IMR-90 (cell line): ENCODE measurements at regions not wholly inside any gene's neighbourhood (a gene's known extent, or its start where the extent isn't known, plus 50 kb on each side); places are given as distances from the start of the nearest gene placed in this dataset.

ENCODE experiments used
- ATAC-seq: fragments of 200-7000 bp; cut with Tn5 transposase; 2 replicates; pipeline ENCODE4 v1.9.1; 2020; ENCODE audit warnings: low read depth, mild to moderate bottlenecking, moderate library complexity
- BruUV-seq: library from RNA; stranded (reverse); fragments of 400-500 nt; replicated peaks from 2 replicates; lab custom pipeline; 2021; lab: Mats Ljungman, UMichigan
- CTCF ChIA-PET: fragments of 300-600 bp; formaldehyde crosslinking; extraction: SDS; loops from one replicate; lab custom pipeline; 2021; ENCODE audit warnings: antibody characterized with exemption; lab: Yijun Ruan, JAX
- POLR2A ChIA-PET: fragments of 300-600 bp; sonication (Branson Sonifier 250); formaldehyde crosslinking; loops from one replicate; lab custom pipeline; 2022; ENCODE audit warnings: antibody characterized with exemption; ENCODE audit not compliant: unreplicated experiment; lab: Charles Lee
- DNase-seq: peaks from one replicate; pipeline ENCODE4 v3.0.0; 2013
- H2AFZ ChIP-seq: replicated peaks from 2 replicates; pipeline ENCODE3; 2013; ENCODE audit warnings: low read length, mild to moderate bottlenecking; ENCODE audit not compliant: poor library complexity
- H2AK5ac ChIP-seq: 2 replicates; pipeline ENCODE4 v1.6.1; 2013; ENCODE audit warnings: low read depth, low read length, inconsistent platforms
- H2AK9ac ChIP-seq: replicated peaks from 2 replicates; pipeline ENCODE3; 2013; ENCODE audit warnings: mild to moderate bottlenecking, low read depth, low read length, moderate library complexity; ENCODE audit not compliant: poor library complexity
- H2BK120ac ChIP-seq: 2 replicates; pipeline ENCODE4 v1.6.1; 2013; ENCODE audit warnings: low read depth, low read length, inconsistent platforms
- H2BK15ac ChIP-seq: 3 replicates; pipeline ENCODE4 v1.6.1; 2013; ENCODE audit warnings: low read depth, low read length, inconsistent platforms
- H2BK20ac ChIP-seq: 2 replicates; pipeline ENCODE4 v1.6.1; 2013; ENCODE audit warnings: low read depth, mild to moderate bottlenecking, inconsistent platforms, low read length, moderate library complexity
- H2BK5ac ChIP-seq: 2 replicates; pipeline ENCODE4 v1.6.1; 2013; ENCODE audit warnings: mild to moderate bottlenecking, low read depth, low read length, inconsistent platforms; ENCODE audit not compliant: poor library complexity, severe bottlenecking
- H3K14ac ChIP-seq: replicated peaks from 2 replicates; pipeline ENCODE4 v1.6.1; 2013; ENCODE audit warnings: low read depth, low read length, inconsistent platforms
- H3K18ac ChIP-seq: 2 replicates; pipeline ENCODE4 v1.6.1; 2013; ENCODE audit warnings: low read depth, low read length, control low read depth
- H3K23ac ChIP-seq: 2 replicates; pipeline ENCODE4 v1.6.1; 2013; ENCODE audit warnings: low read depth, low read length, inconsistent platforms
- H3K27ac ChIP-seq: 2 replicates; pipeline ENCODE4 v1.5.1; 2013; ENCODE audit warnings: mild to moderate bottlenecking, control low read depth, low read length; ENCODE audit not compliant: insufficient read depth
- H3K27me3 ChIP-seq: 2 replicates; pipeline ENCODE4 v1.6.1; 2013; ENCODE audit warnings: low read length; ENCODE audit not compliant: control insufficient read depth, insufficient read depth
- H3K36me3 ChIP-seq: 2 replicates; pipeline ENCODE4 v1.6.1; 2013; ENCODE audit warnings: low read length, mixed read lengths; ENCODE audit not compliant: control insufficient read depth, insufficient read depth
- H3K4ac ChIP-seq: 2 replicates; pipeline ENCODE4 v1.6.1; 2013; ENCODE audit warnings: low read depth, low read length, inconsistent platforms
- H3K4me1 ChIP-seq: 2 replicates; pipeline ENCODE4 v1.6.1; 2013; ENCODE audit warnings: low read length, mixed read lengths; ENCODE audit not compliant: control insufficient read depth, insufficient read depth
- H3K4me2 ChIP-seq: 2 replicates; pipeline ENCODE4 v1.6.1; 2013; ENCODE audit warnings: low read depth, mild to moderate bottlenecking, control low read depth, low read length, moderate library complexity
- H3K4me3 ChIP-seq: 2 replicates; pipeline ENCODE4 v1.5.1; 2013; ENCODE audit warnings: low read depth, mild to moderate bottlenecking, control low read depth, low read length, moderate library complexity; ENCODE audit not compliant: insufficient read depth
- H3K56ac ChIP-seq: 2 replicates; pipeline ENCODE4 v1.6.1; 2013; ENCODE audit warnings: low read length, inconsistent platforms; ENCODE audit not compliant: insufficient read depth; ENCODE audit errors: extremely low read depth
- H3K79me1 ChIP-seq, 2 experiments: 2 replicates each; pipeline ENCODE4 v1.6.1; 2013; ENCODE audit warnings: low read length in 2 of 2, inconsistent platforms in 1 of 2, low read depth in 1 of 2
- H3K9ac ChIP-seq: 2 replicates; pipeline ENCODE4 v1.6.1; 2013; ENCODE audit warnings: low read depth, low read length, control low read depth
- H3K9me1 ChIP-seq: 2 replicates; pipeline ENCODE4 v1.6.1; 2013; ENCODE audit warnings: low read length, inconsistent platforms; ENCODE audit not compliant: insufficient read depth
- H3K9me3 ChIP-seq: 2 replicates; pipeline ENCODE4 v1.6.1; 2013; ENCODE audit warnings: low read length; ENCODE audit not compliant: control insufficient read depth, insufficient read depth
- H4K20me1 ChIP-seq: 2 replicates; pipeline ENCODE4 v1.6.1; 2013; ENCODE audit warnings: low read length, inconsistent platforms; ENCODE audit not compliant: insufficient read depth
- H4K5ac ChIP-seq: 2 replicates; pipeline ENCODE4 v1.6.1; 2013; ENCODE audit warnings: mild to moderate bottlenecking, low read depth, low read length, control low read depth
- H4K8ac ChIP-seq, 2 experiments: 2 replicates each; pipeline ENCODE4 v1.6.1; 2013; ENCODE audit warnings: low read depth in 2 of 2, low read length in 2 of 2, control low read depth in 1 of 2, inconsistent platforms in 1 of 2
- H4K91ac ChIP-seq: 2 replicates; pipeline ENCODE4 v1.6.1; 2013; ENCODE audit warnings: low read depth, low read length, inconsistent platforms; ENCODE audit not compliant: insufficient read depth
- NFE2L2 ChIP-seq: fragments of 150-350 bp; IDR thresholded peaks from 2 replicates; pipeline ENCODE4 v1.6.1; 2016; ENCODE audit warnings: low read depth, mild to moderate bottlenecking, low read length
- RAD21 ChIP-seq: IDR thresholded peaks from 2 replicates; pipeline ENCODE4 v1.6.1; 2012; ENCODE audit warnings: low read length, improper control_type of control experiment
- SMC3 ChIP-seq: fragments of 150-350 bp; IDR thresholded peaks from 2 replicates; pipeline ENCODE4 v1.6.1; 2016; ENCODE audit warnings: low read depth, mild to moderate bottlenecking, antibody characterized with exemption, low read length, moderate library complexity
- WGBS, 2 experiments: methylation state at CpG; one replicate each; pipeline versions ENCODE4 v1.1.5 to v1.1.7; 2013; ENCODE audit warnings: missing lambda C conversion rate in 2 of 2; ENCODE audit not compliant: insufficient read length in 1 of 2; ENCODE audit errors: extremely low coverage in 2 of 2; 5-methylcytosine and 5-hydroxymethylcytosine counted together
- dilution Hi-C: fragments of 300-500 bp; cut with HindIII; formaldehyde crosslinking; loops from one replicate; pipeline ENCODE4 v1.14.3; 2018; ENCODE audit warnings: low sequenced_read_pairs; ENCODE audit not compliant: unreplicated experiment
- in situ Hi-C: fragments of 300-500 bp; cut with MboI; formaldehyde crosslinking; loops from 3 replicates; pipeline ENCODE4 v1.14.3; 2019; ENCODE audit warnings: low sequenced_read_pairs, inconsistent platforms, mixed read lengths
- intact Hi-C: fragments of 100-400 bp; cut with micrococcal nuclease; formaldehyde crosslinking; loops from 2 replicates; pipeline ENCODE4 v1.10.0; 2022
- TF ChIP-seq, protein P1 (sequence below): fragments of 150-350 bp; IDR thresholded peaks from 2 replicates; pipeline ENCODE4 v1.6.1; 2017; ENCODE audit warnings: mild to moderate bottlenecking, antibody characterized with exemption, low read length, low read depth
- TF ChIP-seq, protein P2 (sequence below): conservative IDR thresholded peaks from 2 replicates; pipeline ENCODE4 v1.5.1; 2012; ENCODE audit warnings: mild to moderate bottlenecking, low read depth, low read length, improper control_type of control experiment

DNA sequence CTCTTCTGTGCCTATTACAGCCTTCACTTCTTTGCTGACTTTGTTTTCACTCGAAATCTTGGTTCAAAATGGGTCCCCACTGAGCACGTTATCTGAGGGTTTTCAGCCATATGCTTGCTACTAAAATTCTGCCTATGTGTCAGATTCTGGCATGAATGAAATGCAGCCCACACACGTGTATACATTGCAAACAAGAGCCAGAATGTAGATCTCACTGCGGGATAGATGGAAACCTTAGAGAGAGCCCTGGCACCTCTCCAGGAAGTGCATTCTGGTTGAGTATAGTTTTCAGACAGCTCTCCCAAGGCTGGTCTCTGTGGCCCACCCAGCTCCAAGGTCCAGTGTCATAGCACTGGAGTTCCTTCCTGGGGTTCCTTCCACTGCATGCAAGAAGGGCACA lies 234.7 kb upstream of the GJB5 start:
- in situ Hi-C loops = no loop called here

More for the DNA sequence above, 234.7 kb upstream of the GJB5 start:
- CTCF ChIA-PET = interaction anchor here (1.2 kb wide), 1 partner anchor 135 kb away, joined by 3 read pairs; no protein-coding TSS in a partner anchor
- H2BK120ac ChIP-seq = no peak overlapping the region
- no peaks in the 10 kb centered on the region for H3K27me3 ChIP-seq
- peaks cover 27% of the 10 kb centered on the region for H3K9me3 ChIP-seq
- H2AK9ac ChIP-seq = no peak overlapping the region
- H3K4ac ChIP-seq = no peak overlapping the region
- no peak overlapping the region for H4K5ac ChIP-seq
- TF ChIP-seq NFE2L2 (no peak), SMC3 (no peak), RAD21 (no peak)
- TF ChIP-seq, protein P1, sequence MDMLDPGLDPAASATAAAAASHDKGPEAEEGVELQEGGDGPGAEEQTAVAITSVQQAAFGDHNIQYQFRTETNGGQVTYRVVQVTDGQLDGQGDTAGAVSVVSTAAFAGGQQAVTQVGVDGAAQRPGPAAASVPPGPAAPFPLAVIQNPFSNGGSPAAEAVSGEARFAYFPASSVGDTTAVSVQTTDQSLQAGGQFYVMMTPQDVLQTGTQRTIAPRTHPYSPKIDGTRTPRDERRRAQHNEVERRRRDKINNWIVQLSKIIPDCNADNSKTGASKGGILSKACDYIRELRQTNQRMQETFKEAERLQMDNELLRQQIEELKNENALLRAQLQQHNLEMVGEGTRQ = no peak
- TF ChIP-seq, protein P2, sequence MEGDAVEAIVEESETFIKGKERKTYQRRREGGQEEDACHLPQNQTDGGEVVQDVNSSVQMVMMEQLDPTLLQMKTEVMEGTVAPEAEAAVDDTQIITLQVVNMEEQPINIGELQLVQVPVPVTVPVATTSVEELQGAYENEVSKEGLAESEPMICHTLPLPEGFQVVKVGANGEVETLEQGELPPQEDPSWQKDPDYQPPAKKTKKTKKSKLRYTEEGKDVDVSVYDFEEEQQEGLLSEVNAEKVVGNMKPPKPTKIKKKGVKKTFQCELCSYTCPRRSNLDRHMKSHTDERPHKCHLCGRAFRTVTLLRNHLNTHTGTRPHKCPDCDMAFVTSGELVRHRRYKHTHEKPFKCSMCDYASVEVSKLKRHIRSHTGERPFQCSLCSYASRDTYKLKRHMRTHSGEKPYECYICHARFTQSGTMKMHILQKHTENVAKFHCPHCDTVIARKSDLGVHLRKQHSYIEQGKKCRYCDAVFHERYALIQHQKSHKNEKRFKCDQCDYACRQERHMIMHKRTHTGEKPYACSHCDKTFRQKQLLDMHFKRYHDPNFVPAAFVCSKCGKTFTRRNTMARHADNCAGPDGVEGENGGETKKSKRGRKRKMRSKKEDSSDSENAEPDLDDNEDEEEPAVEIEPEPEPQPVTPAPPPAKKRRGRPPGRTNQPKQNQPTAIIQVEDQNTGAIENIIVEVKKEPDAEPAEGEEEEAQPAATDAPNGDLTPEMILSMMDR = no peak
- H4K8ac ChIP-seq = no peak overlapping the region
- DNase-seq (no peak), ATAC-seq (no peak)
- H3K14ac ChIP-seq = no peak overlapping the region
- BruUV-seq = no TSS peak
- no peak overlapping the region for H3K56ac ChIP-seq
- H2BK5ac ChIP-seq = no peak overlapping the region
- POLR2A ChIA-PET = no interaction called here
- no peak overlapping the region for H4K91ac ChIP-seq
- no peak overlapping the region for H3K23ac ChIP-seq
- H3K9ac ChIP-seq = no peak overlapping the region
- H3K4me3 ChIP-seq = no peak overlapping the region
- H3K4me2 ChIP-seq = no peak overlapping the region
- no peak overlapping the region for H2AK5ac ChIP-seq
- intact Hi-C loops = no loop called here
- no peak overlapping the region for H3K18ac ChIP-seq
- H3K27ac ChIP-seq = no peak overlapping the region
- no peaks in the 10 kb centered on the region for H4K20me1 ChIP-seq
- no peaks in the 10 kb centered on the region for H3K9me1 ChIP-seq
- no peaks in the 10 kb centered on the region for H3K36me3 ChIP-seq
- H3K4me1 ChIP-seq = no peaks in the 10 kb centered on the region
- no peak overlapping the region for H2AFZ ChIP-seq
- WGBS, 2 experiments = 0% methylated on average over 1 of the region's 4 CpGs; no CpG with 5 or more reads in 1 of the 2 experiments
- H2BK15ac ChIP-seq = no peak overlapping the region
- H2BK20ac ChIP-seq = no peak overlapping the region
- dilution Hi-C loops = no loop called here
- H3K79me1 ChIP-seq = no peaks in the 10 kb centered on the region
